ACC112 (cell line): ENCODE measurements at regions not wholly inside any gene's neighbourhood (a gene's known extent, or its start where the extent isn't known, plus 50 kb on each side); places are given as distances from the start of the nearest gene placed in this dataset.

Experiments used
- H2AFZ ChIP-seq: fragments of 200-600 bp; sonication (generic); one replicate; pipeline ENCODE4 v1.6.0; 2017; ENCODE audit warnings: antibody characterized with exemption, low read length; ENCODE audit not compliant: unreplicated experiment
- H3K27ac ChIP-seq: fragments of 200-600 bp; sonication (generic); 2 replicates; pipeline ENCODE4 v1.5.1; 2014; ENCODE audit warnings: low read depth, mild to moderate bottlenecking, antibody characterized with exemption, low read length, moderate library complexity
- H3K27me3 ChIP-seq: fragments of 200-600 bp; sonication (generic); 2 replicates; pipeline ENCODE4 v1.6.1; 2014; ENCODE audit warnings: mild to moderate bottlenecking, antibody characterized with exemption, low read length, moderate library complexity, mixed read lengths; ENCODE audit not compliant: insufficient read depth
- H3K36me3 ChIP-seq: fragments of 200-600 bp; sonication (generic); 2 replicates; pipeline ENCODE4 v1.6.1; 2016; ENCODE audit warnings: mild to moderate bottlenecking, antibody characterized with exemption, low read length, moderate library complexity, mixed read lengths; ENCODE audit not compliant: insufficient read depth
- H3K4me1 ChIP-seq: fragments of 200-600 bp; sonication (generic); one replicate; pipeline ENCODE4 v1.6.1; 2016; ENCODE audit warnings: low read length, mixed read lengths; ENCODE audit not compliant: insufficient read depth, unreplicated experiment, control insufficient read depth
- H3K4me3 ChIP-seq: fragments of 200-600 bp; sonication (generic); 2 replicates; pipeline ENCODE4 v1.5.1; 2014; ENCODE audit warnings: mild to moderate bottlenecking, low read depth, low read length
- H3K79me2 ChIP-seq: fragments of 200-600 bp; sonication (generic); one replicate; pipeline ENCODE4 v1.6.0; 2016; ENCODE audit warnings: low read length; ENCODE audit not compliant: control insufficient read depth, unreplicated experiment, insufficient read depth

DNA sequence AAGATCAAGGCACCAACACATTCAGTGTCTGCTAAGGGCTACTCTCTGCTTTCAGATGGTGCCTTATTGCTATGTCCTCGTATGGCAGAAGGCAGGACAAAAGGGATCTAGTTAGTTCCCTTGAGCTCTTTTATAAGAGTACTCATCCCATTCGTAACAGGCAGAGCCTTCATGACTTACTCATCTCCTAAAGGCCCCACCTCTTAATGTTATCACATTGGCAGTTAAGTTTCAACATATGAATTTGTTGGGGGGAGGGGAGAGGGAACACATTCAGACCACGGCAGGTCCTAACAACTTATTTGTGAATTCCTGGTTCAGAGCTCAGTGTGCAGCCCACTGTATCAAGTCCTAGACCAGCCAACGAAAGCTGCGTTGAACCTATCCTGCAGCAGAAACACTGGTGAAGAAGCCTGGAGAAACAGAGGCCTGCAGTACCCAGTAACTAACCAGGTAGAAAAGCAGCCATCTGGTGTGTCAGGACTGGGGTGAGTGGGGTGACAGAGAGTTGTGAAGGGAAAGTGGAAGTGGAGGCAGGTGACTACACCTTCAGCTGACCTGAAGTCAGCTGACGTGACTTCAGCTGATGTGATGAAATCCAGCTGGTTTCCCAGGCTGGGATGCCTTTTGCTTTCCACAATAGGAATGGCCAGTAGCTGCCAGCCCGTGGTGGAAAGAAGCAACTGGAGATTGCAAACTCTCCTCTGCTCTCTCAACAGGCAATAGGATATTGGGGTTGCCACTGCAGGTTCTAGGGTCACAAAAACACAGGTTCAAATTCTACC is 101.6 kb upstream of the PLXNC1 start:
- peaks cover 5% of the 10 kb centered on the region; the same call in 1 of the 2 replicates for H3K27me3 ChIP-seq
- H2AFZ ChIP-seq = no peak overlapping the region
- H3K4me1 ChIP-seq = no peaks in the 10 kb centered on the region
- H3K36me3 ChIP-seq = no peaks in the 10 kb centered on the region
- H3K4me3 ChIP-seq = no peak overlapping the region
- no peak overlapping the region for H3K27ac ChIP-seq
- H3K79me2 ChIP-seq = no peaks in the 10 kb centered on the region

- Histone ChIP-seq H3K27me3 (peaks cover 8% of the 10 kb centered on the region; the same call in 1 of the 2 replicates), H3K36me3 (no peaks in the 10 kb centered on the region), H3K27ac (no peak overlapping the region), H3K4me3 (no peak overlapping the region), H3K4me1 (no peaks in the 10 kb centered on the region), H2AFZ (no peak overlapping the region), H3K79me2 (no peaks in the 10 kb centered on the region)
Observed at GRCh38 chr12:94047781-94048567, 100.4 kb upstream of the PLXNC1 start.

GRCh38 chr12:94048757-94049156 is 99.6 kb upstream of the PLXNC1 start:
- no peak overlapping the region for H3K27ac ChIP-seq
- no peaks in the 10 kb centered on the region for H3K4me1 ChIP-seq
- H2AFZ ChIP-seq = no peak overlapping the region
- H3K36me3 ChIP-seq = no peaks in the 10 kb centered on the region
- H3K79me2 ChIP-seq = no peaks in the 10 kb centered on the region
- no peak overlapping the region for H3K4me3 ChIP-seq
- H3K27me3 ChIP-seq = peaks cover 9% of the 10 kb centered on the region; the same call in 1 of the 2 replicates

DNA sequence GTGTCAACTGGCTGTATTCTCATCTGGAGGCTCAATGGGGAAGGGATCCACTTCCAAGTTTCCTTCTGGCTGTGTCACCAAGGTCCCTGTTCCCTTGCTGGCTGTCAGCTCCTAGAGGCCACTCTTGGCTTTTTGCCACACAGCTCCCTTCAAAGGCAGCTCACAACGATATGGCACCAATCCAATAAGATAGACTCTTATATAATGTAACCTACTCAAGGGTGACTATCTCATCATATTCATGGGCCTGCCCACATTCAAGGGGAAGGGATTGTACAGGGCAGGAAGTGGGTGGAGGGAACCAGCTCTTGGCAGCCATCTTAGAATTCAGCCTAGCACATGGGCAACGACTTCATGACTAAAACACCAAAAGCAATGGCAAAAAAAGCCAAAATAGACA is 98.7 kb upstream of the PLXNC1 start:
- no peak overlapping the region for H2AFZ ChIP-seq
- H3K79me2 ChIP-seq = no peaks in the 10 kb centered on the region
- H3K36me3 ChIP-seq = no peaks in the 10 kb centered on the region
- H3K4me1 ChIP-seq = no peaks in the 10 kb centered on the region
- H3K4me3 ChIP-seq = no peak overlapping the region
- peaks cover 9% of the 10 kb centered on the region; the same call in 1 of the 2 replicates for H3K27me3 ChIP-seq
- H3K27ac ChIP-seq = no peak overlapping the region

DNA sequence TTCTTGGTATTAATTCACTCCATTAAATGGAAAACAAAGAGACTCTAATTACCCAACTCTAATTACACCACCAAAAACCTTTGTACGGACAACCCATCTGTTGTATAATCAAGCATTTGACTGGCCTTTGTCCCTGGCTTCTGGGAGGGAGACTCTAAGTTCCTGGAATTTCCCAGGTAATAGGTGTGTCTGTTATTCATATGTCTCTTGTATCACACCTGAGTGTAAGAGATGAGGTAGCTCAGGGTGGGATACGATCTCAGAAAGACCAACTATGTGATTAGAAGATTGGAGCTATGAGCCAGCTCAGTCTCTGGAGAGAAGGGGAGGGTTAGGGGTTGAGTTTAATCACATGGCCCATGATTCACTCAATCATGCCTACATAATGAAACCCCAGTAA is 94.7 kb upstream of the PLXNC1 start:
- Histone ChIP-seq H3K4me1 (no peaks in the 10 kb centered on the region), H3K79me2 (no peaks in the 10 kb centered on the region), H3K36me3 (no peaks in the 10 kb centered on the region), H3K27ac (no peak overlapping the region), H2AFZ (no peak overlapping the region), H3K27me3 (peaks cover 9% of the 10 kb centered on the region; the same call in 1 of the 2 replicates), H3K4me3 (no peak overlapping the region)

DNA sequence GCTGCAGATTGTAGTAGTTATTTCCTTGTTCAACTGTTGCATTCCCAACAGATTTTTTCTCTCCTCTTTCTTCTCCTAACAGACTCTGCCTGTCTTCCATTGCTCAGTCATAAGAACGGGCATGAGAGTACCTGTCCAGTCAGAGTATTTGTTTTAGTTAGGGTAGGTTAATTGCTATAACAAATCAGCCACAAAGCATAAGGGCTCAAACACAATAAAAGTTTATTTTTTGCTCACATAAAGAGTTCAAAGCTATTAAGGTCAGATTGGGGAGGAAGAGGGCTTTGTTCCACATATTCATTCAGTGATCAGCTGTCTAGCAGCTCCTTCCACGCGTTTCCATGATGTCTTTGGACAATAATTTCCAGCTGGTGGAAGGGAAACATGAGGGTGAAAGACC is 92.8 kb upstream of the PLXNC1 start:
- Histone ChIP-seq H3K36me3 (no peaks in the 10 kb centered on the region), H3K4me1 (no peaks in the 10 kb centered on the region), H3K79me2 (no peaks in the 10 kb centered on the region), H3K4me3 (no peak overlapping the region), H3K27ac (no peak overlapping the region), H3K27me3 (peaks cover 9% of the 10 kb centered on the region; the same call in 1 of the 2 replicates), H2AFZ (no peak overlapping the region)

- H3K79me2 ChIP-seq = no peaks in the 10 kb centered on the region
- H3K4me1 ChIP-seq = no peaks in the 10 kb centered on the region
- H3K36me3 ChIP-seq = no peaks in the 10 kb centered on the region
- H3K27me3 ChIP-seq = peaks cover 9% of the 10 kb centered on the region; the same call in 1 of the 2 replicates
- no peak overlapping the region for H2AFZ ChIP-seq
- no peak overlapping the region for H3K27ac ChIP-seq
- H3K4me3 ChIP-seq = no peak overlapping the region
Observed at GRCh38 chr12:94056419-94057158, 91.8 kb upstream of the PLXNC1 start.

DNA sequence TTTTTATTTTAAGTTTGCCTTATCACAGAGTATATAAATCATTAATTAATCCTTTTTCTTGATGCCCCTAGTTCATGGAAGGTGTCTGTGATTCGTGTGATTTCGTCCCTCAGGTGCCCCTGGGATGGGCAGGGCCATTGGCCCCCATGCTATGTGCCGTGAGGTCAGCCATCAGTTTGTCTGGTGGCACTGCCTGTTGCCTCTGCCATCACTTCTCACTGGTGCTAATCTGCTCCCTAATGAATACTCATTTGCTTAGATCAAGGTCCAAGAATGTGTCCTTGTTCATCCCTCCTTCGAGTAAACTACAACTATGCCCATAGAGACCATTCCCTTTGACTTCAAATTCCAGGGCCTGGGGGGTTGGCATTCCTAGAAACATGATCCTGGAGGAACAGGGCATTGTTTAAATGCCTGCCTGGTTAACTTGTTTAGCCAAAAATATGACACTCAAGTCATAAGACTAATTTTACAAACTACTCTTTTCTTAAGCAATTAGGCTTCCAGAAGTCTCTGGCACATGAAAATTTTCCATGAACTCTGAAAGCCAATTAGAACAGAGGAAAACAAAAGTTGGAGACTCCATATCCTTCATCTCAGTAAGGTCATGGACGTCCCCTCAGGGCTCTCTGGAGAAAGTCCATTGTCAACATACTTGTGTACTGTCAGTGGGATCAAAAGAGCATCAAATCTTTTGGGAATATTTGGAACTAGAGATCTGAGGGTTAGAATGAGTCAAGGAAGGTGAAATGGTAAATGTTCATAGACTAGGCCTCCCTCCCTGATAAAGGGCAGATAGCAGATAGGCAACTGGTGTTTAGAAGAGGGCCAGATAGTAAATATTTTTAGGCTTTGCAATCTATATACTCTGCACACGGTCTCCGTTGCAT is 90.9 kb upstream of the PLXNC1 start:
- H3K27ac ChIP-seq = no peak overlapping the region
- no peak overlapping the region for H2AFZ ChIP-seq
- H3K79me2 ChIP-seq = no peaks in the 10 kb centered on the region
- H3K27me3 ChIP-seq = peaks cover 12% of the 10 kb centered on the region
- no peaks in the 10 kb centered on the region for H3K4me1 ChIP-seq
- H3K36me3 ChIP-seq = no peaks in the 10 kb centered on the region
- no peak overlapping the region for H3K4me3 ChIP-seq

DNA sequence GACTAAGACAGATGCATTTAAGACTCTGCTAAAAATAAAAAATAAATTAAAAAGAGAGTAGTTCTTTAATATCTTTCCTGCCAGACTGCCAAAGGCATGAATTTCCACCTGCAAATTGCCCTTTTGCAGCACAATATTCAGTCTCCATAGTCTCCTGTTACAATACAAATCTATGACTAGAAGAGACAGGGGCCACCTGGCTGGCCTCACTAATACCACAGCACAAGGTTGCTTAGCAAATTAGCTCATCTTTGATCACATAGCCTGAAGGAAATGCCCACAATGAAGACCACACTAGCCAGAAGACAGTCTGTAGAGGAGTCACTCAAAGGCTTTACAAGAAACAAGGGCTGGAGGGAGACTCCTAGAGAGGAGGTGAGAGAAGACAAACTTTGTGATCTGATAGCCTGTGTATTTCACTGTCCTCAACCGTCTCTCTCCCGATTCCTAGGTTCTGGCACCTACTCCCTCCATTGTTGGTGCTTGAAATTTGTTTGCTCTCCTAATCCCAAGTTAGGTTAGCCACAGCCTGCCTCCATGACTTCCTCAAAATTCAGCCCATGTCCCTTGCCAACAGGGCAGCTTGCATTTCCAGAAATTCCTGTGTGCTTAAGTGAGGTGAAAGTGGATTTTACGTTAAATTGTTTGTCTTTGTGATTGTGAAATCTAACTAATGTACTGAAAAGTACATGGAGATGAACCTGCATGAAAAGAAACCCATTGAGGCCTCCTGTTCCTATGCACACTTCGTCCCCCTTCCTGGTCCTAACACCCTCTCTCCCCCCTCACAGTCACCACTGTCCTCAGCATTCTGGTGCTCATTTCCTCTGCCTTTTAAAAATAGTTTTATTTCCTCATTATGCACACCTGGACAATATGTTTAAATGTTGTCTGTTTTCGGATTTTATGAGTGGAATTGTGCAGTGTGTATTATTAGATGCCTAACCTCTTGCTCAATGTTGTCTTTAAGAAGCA is 88.7 kb upstream of the PLXNC1 start:
- no peak overlapping the region for H3K27ac ChIP-seq
- H2AFZ ChIP-seq = no peak overlapping the region
- H3K4me1 ChIP-seq = no peaks in the 10 kb centered on the region

More for the DNA sequence above, 88.7 kb upstream of the PLXNC1 start:
- peaks cover 19% of the 10 kb centered on the region for H3K27me3 ChIP-seq
- H3K36me3 ChIP-seq = no peaks in the 10 kb centered on the region
- H3K79me2 ChIP-seq = no peaks in the 10 kb centered on the region
- H3K4me3 ChIP-seq = no peak overlapping the region
